ENCODE measurements at regions not wholly inside any gene's neighbourhood (a gene's known extent, or its start where the extent isn't known, plus 50 kb on each side); places are given as distances from the start of the nearest gene placed in this dataset.
"Not testable (repeated sequence)": the region's sequence is repeated elsewhere in the genome, so short reads cannot be mapped to it uniquely, and the experiment has no call there.

- no peaks in the 10 kb centered on the region for H3K9me3 ChIP-seq (replicated peaks)
- no peak for DNase-seq (ENCODE audit: low read depth in 1 of 2, low spot score in 2 of 2)
- no peaks in the 10 kb centered on the region for H3K27me3 ChIP-seq (replicated peaks)
- no peaks in the 10 kb centered on the region for H3K4me1 ChIP-seq (replicated peaks)
- no peak overlapping the region for H3K4me3 ChIP-seq
- no peaks in the 10 kb centered on the region for H3K36me3 ChIP-seq
- H3K27ac ChIP-seq: no peak overlapping the region
Observed at GRCh38 chr12:40431169-40431568, 206.4 kb downstream of the LRRK2 start.

- no peaks in the 10 kb centered on the region for H3K36me3 ChIP-seq
- H3K4me1 ChIP-seq (replicated peaks): no peaks in the 10 kb centered on the region
- H3K4me3 ChIP-seq: no peak overlapping the region
- no peaks in the 10 kb centered on the region for H3K9me3 ChIP-seq (replicated peaks)
- DNase-seq (ENCODE audit: low read depth in 1 of 2, low spot score in 2 of 2): no peak
- no peaks in the 10 kb centered on the region for H3K27me3 ChIP-seq (replicated peaks)
- no peak overlapping the region for H3K27ac ChIP-seq
Observed at GRCh38 chr12:40435251-40435650, 210.5 kb downstream of the LRRK2 start.

DNA sequence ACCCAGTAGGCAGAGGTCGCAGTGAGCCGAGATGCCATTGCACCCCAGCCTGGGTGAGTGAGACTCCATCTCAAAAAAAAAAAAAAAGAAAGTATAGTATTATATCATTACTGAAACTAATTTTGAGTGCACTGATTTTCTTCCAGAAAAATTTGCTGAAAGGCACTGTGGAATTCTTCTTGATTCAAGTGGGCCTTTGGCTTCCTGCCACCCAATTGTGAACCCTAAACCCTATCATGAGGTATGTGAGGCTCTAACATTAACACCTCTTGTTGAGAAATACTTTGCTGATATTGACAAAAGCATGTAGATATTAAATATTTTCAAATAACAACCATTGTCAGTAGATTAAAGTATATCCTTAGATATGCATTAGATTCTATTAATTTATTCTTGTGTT, 211.2 kb downstream of the LRRK2 start:
- no peak for DNase-seq (ENCODE audit: low read depth in 1 of 2, low spot score in 2 of 2)
- H3K9me3 ChIP-seq (replicated peaks): no peaks in the 10 kb centered on the region
- no peak overlapping the region for H3K27ac ChIP-seq

GRCh38 chr12:40436564-40436963, 211.8 kb downstream of the LRRK2 start:
- H3K4me1 ChIP-seq (replicated peaks): no peaks in the 10 kb centered on the region
- no peaks in the 10 kb centered on the region for H3K36me3 ChIP-seq
- DNase-seq (ENCODE audit: low read depth in 1 of 2, low spot score in 2 of 2): no peak
- H3K9me3 ChIP-seq (replicated peaks): no peaks in the 10 kb centered on the region
- H3K27me3 ChIP-seq (replicated peaks): no peaks in the 10 kb centered on the region
- H3K4me3 ChIP-seq: no peak overlapping the region
- no peak overlapping the region for H3K27ac ChIP-seq

More for the DNA sequence above, 211.2 kb downstream of the LRRK2 start:
- no peaks in the 10 kb centered on the region for H3K27me3 ChIP-seq (replicated peaks)
- no peak overlapping the region for H3K4me3 ChIP-seq
- no peaks in the 10 kb centered on the region for H3K36me3 ChIP-seq
- no peaks in the 10 kb centered on the region for H3K4me1 ChIP-seq (replicated peaks)

- Histone ChIP-seq H3K9me3 (replicated peaks) (no peaks in the 10 kb centered on the region), H3K27me3 (replicated peaks) (no peaks in the 10 kb centered on the region), H3K4me3 (no peak overlapping the region), H3K27ac (no peak overlapping the region), H3K4me1 (replicated peaks) (no peaks in the 10 kb centered on the region), H3K36me3 (no peaks in the 10 kb centered on the region)
- no peak for DNase-seq (ENCODE audit: low read depth in 1 of 2, low spot score in 2 of 2)
Observed at GRCh38 chr12:40439771-40440492, 215.1 kb downstream of the LRRK2 start.

- DNase-seq (ENCODE audit: low read depth in 1 of 2, low spot score in 2 of 2): no peak
- H3K27ac ChIP-seq: no peak overlapping the region
Observed at GRCh38 chr12:40444174-40444573, 219.4 kb downstream of the LRRK2 start.

GRCh38 chr12:40446385-40446784, 221.6 kb downstream of the LRRK2 start:
- H3K27me3 ChIP-seq (replicated peaks): no peaks in the 10 kb centered on the region

More at GRCh38 chr12:40444174-40444573, 219.4 kb downstream of the LRRK2 start:
- Histone ChIP-seq H3K4me1 (replicated peaks) (no peaks in the 10 kb centered on the region), H3K9me3 (replicated peaks) (no peaks in the 10 kb centered on the region), H3K4me3 (no peak overlapping the region), H3K36me3 (no peaks in the 10 kb centered on the region), H3K27me3 (replicated peaks) (no peaks in the 10 kb centered on the region)

GRCh38 chr12:40448523-40448922, 223.7 kb downstream of the LRRK2 start:
- H3K27ac ChIP-seq; H3K4me3 ChIP-seq; H3K9me3 ChIP-seq (replicated peaks); DNase-seq (ENCODE audit: low read depth in 1 of 2, low spot score in 2 of 2); H3K4me1 ChIP-seq (replicated peaks); H3K27me3 ChIP-seq (replicated peaks); H3K36me3 ChIP-seq: not testable (repeated sequence)

More at GRCh38 chr12:40446385-40446784, 221.6 kb downstream of the LRRK2 start:
- Histone ChIP-seq H3K4me1 (replicated peaks) (no peaks in the 10 kb centered on the region), H3K36me3 (no peaks in the 10 kb centered on the region), H3K27ac (no peak overlapping the region), H3K4me3 (no peak overlapping the region), H3K9me3 (replicated peaks) (no peaks in the 10 kb centered on the region)
- DNase-seq (ENCODE audit: low read depth in 1 of 2, low spot score in 2 of 2): no peak

DNA sequence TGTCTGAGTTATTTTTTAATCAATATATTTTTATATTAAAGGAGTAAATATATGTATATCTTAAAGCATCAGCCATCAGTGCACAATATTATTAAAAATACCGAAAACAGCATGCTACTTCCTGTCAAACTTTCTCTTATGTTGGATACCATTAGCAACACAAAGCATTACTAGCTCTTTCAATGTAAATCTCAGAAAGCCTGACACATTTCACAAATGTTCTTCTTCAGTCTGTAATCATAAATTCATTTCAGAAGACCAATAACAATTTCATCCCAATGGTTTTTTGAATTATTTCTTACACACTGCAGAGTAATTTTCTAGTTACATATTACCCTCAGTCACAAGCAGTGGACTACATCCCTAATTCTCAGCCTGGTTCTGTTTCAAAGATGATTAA, 226.9 kb downstream of the LRRK2 start:
- Histone ChIP-seq H3K9me3 (replicated peaks) (no peaks in the 10 kb centered on the region), H3K36me3 (no peaks in the 10 kb centered on the region), H3K4me3 (no peak overlapping the region), H3K27me3 (replicated peaks) (no peaks in the 10 kb centered on the region), H3K4me1 (replicated peaks) (no peaks in the 10 kb centered on the region), H3K27ac (no peak overlapping the region)
- DNase-seq (ENCODE audit: low read depth in 1 of 2, low spot score in 2 of 2): no peak

DNA sequence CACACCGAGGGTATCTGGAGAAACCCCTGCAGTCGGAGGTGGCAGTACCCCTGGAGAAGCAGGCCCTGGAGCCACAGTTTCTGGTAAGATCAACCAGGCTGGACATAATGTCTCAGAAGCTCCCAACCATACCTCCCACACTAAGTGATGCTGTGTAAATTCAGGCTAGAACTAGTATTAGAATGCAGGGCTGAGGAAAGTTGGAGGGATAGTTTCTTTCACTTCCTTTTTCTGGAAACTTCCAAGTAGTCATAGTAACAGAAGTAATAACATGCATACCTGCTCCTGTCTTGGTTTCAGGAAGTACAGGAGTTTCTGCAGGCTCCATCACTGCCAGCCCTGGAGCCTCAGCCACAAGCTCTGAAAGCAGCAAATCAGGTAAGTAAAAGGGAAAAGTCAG, 228.1 kb upstream of the CNTN1 start:
- Histone ChIP-seq H3K4me3 (no peak overlapping the region), H3K9me3 (replicated peaks) (no peaks in the 10 kb centered on the region), H3K4me1 (replicated peaks) (no peaks in the 10 kb centered on the region), H3K27me3 (replicated peaks) (no peaks in the 10 kb centered on the region), H3K36me3 (no peaks in the 10 kb centered on the region), H3K27ac (no peak overlapping the region)
- no peak for DNase-seq (ENCODE audit: low read depth in 1 of 2, low spot score in 2 of 2)

DNA sequence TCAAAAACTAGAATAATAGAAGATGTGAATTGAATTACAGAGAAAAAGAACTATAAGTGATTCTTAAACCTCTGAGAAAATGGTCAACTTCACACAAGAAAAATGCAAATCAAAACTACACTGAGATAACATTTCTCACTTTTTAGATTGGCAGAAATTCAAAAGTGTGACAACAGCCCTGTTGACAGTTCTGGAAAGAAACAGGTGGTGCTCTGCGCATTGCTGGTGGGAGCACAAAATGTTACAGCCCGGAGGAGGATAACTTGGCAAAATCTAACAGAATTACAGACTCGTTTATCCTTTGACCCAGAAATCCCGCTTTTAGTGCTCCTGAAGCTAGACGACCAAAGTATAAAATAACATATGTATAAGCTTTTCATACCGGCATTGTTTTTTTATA, 222.5 kb upstream of the CNTN1 start:
- H3K4me1 ChIP-seq (replicated peaks): no peaks in the 10 kb centered on the region
- no peaks in the 10 kb centered on the region for H3K27me3 ChIP-seq (replicated peaks)
- H3K27ac ChIP-seq: no peak overlapping the region
- no peaks in the 10 kb centered on the region for H3K9me3 ChIP-seq (replicated peaks)
- H3K36me3 ChIP-seq: no peaks in the 10 kb centered on the region
- no peak for DNase-seq (ENCODE audit: low read depth in 1 of 2, low spot score in 2 of 2)
- H3K4me3 ChIP-seq: no peak overlapping the region

- no peaks in the 10 kb centered on the region for H3K36me3 ChIP-seq
- no peaks in the 10 kb centered on the region for H3K27me3 ChIP-seq (replicated peaks)
- no peaks in the 10 kb centered on the region for H3K9me3 ChIP-seq (replicated peaks)
- no peak for DNase-seq (ENCODE audit: low read depth in 1 of 2, low spot score in 2 of 2)
- H3K4me1 ChIP-seq (replicated peaks): no peaks in the 10 kb centered on the region
- H3K4me3 ChIP-seq: no peak overlapping the region
- H3K27ac ChIP-seq: no peak overlapping the region
Observed at GRCh38 chr12:40473962-40474361, 218.3 kb upstream of the CNTN1 start.

- H3K36me3 ChIP-seq: no peaks in the 10 kb centered on the region
- no peak for DNase-seq (ENCODE audit: low read depth in 1 of 2, low spot score in 2 of 2)
- H3K27ac ChIP-seq: no peak overlapping the region
- H3K4me1 ChIP-seq (replicated peaks): no peaks in the 10 kb centered on the region
- no peak overlapping the region for H3K4me3 ChIP-seq
- no peaks in the 10 kb centered on the region for H3K27me3 ChIP-seq (replicated peaks)
- H3K9me3 ChIP-seq (replicated peaks): no peaks in the 10 kb centered on the region
Observed at GRCh38 chr12:40474630-40475029, 217.6 kb upstream of the CNTN1 start.

DNA sequence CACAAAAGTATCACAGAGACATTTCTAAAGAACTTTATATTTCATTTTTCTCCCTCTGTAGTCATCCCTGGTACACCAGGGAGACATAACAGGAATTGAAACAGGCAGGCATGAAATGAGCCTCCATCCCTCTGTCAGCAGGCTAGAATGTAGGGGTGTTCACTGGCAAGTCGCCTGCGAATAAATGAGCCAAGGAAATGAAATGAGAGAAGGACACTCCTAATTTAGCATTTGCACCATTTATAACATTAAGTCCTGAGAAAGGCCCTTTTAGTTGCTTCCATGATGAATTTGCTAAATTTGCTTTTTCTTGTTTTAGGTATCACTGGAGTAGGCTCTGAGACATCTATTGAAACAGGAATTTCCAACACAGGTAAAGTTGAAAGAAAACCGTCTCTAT, 192.4 kb upstream of the CNTN1 start:
- H3K27ac ChIP-seq: no peak overlapping the region
- H3K4me1 ChIP-seq (replicated peaks): no peaks in the 10 kb centered on the region
- H3K4me3 ChIP-seq: no peak overlapping the region
- no peaks in the 10 kb centered on the region for H3K9me3 ChIP-seq (replicated peaks)
- no peaks in the 10 kb centered on the region for H3K27me3 ChIP-seq (replicated peaks)
- no peaks in the 10 kb centered on the region for H3K36me3 ChIP-seq
- no peak for DNase-seq (ENCODE audit: low read depth in 1 of 2, low spot score in 2 of 2)

DNA sequence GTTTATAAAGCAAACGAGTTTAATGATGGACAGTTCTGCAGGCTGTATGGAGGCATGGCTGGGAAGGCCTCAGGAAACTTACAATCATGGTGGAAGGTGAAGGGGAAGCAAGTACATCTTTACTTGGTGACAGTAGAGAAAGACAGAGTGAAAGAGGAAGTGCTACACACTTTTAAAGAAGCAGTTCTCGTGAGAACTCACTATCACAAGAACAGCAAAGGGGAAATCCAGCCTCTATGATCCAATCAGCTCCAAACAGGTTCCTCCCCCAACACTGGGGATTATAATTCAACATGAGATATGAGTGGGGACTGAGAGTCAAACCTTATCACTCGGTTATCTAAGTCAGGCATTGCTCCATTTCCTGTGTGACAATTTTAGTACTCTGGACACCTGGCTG, 189.9 kb upstream of the CNTN1 start:
- no peak for DNase-seq (ENCODE audit: low read depth in 1 of 2, low spot score in 2 of 2)
- Histone ChIP-seq H3K27me3 (replicated peaks) (no peaks in the 10 kb centered on the region), H3K4me3 (no peak overlapping the region), H3K4me1 (replicated peaks) (no peaks in the 10 kb centered on the region), H3K27ac (no peak overlapping the region), H3K9me3 (replicated peaks) (no peaks in the 10 kb centered on the region), H3K36me3 (no peaks in the 10 kb centered on the region)

All from SJSA1 (cell line).